ENCODE measurements at regions not wholly inside any gene's neighbourhood (a gene's known extent, or its start where the extent isn't known, plus 50 kb on each side); places are given as distances from the start of the nearest gene placed in this dataset.
"Not testable (repeated sequence)": the region's sequence is repeated elsewhere in the genome, so short reads cannot be mapped to it uniquely, and the experiment has no call there.

DNA sequence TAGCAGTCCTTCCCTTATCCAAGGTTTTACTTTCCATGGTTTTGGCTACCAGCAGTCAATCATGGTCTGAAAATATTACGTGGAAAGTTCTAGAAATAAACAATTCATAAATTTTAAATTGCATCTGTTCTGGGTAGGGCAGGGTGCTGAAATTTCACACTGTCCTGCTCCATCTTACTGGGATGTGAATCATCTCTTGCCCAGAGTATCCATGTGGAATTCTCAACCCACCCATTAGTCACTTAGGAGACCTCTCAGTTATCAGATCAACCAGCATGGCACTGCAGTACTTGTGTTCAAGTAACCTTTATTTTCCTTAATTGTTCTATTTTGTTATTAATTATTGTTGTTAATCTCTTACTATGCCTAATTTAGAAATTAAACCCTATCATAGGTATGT lies 202.8 kb upstream of the CPHXL start:
- no peak for FAIRE-seq

GRCh38 chr16:75931043-75931442 lies 204.8 kb upstream of the CPHXL start:
- no peak for FAIRE-seq

- no peak for FAIRE-seq
These were observed 205.7 kb upstream of the CPHXL start for GRCh38 chr16:75931970-75932369.

GRCh38 chr16:75938818-75939217 lies 212.5 kb upstream of the CPHXL start:
- FAIRE-seq, result no peak

- FAIRE-seq, result no peak
These were observed 216.1 kb upstream of the CPHXL start for GRCh38 chr16:75942351-75942750.

GRCh38 chr16:75942936-75943335 lies 216.6 kb upstream of the CPHXL start:
- FAIRE-seq, result no peak

DNA sequence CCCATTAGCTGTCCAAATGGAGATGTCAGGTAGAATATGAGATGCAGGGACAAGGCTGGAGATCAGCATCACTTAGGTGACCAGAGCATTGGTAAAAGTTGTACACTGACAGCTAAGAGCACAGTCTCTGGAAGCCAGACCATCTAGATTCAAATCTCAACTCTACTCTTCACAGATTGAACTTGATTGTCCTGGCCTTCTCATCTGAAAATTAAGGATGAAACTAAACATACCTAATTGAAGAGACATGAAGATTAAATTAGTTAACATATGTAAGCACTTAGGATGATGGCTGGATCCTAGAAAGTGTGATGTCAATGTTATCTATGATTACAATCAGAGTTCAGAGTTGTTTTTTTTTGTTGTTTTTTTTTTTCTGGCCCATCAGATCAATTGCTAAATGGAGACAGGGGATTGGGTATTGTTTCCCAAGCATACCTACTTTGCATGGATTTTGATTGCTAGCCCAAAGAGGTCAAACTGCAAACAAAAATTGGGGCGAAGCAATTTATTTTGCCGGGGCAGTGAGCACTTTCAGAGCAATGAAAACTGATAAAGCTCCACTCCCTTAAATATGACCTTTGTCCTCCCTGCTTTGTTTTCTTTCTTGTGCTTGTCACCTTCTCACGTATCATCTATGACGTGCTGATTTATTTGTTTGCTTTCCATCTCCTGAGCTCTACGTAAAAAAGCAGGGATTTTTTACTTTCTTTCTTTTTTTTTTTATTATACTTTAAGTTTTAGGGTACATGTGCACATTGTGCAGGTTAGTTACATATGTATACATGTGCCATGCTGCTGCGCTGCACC lies 217.6 kb upstream of the CPHXL start:
- FAIRE-seq, result no peak

DNA sequence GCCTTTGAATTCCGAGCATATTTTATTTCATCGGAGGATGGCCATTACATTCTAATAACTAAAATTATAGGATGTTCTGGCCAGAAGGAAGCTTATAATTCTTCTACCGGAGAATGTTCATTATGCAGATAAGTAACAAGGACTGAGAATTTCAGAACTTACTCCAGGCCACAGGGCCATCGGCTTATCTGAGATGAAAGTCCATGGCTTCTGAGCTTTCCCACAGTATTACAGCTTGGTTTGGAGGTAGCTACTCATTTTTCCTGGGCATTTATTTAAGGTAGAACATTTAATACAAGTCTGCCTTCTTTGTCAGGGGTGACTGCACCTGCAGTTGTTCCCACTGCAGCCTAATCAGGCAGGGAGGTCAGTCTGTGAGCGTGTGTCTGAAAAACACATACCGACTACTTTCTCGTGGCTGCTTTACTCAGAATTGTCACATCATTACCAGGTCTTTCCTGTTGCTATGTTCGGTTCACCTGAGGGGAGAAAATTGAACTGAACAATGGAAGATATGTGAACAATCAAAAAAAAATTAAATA lies 219.7 kb upstream of the CPHXL start:
- FAIRE-seq, result no peak

- no peak for FAIRE-seq
These were observed 221.4 kb upstream of the CPHXL start for GRCh38 chr16:75947626-75948239.

DNA sequence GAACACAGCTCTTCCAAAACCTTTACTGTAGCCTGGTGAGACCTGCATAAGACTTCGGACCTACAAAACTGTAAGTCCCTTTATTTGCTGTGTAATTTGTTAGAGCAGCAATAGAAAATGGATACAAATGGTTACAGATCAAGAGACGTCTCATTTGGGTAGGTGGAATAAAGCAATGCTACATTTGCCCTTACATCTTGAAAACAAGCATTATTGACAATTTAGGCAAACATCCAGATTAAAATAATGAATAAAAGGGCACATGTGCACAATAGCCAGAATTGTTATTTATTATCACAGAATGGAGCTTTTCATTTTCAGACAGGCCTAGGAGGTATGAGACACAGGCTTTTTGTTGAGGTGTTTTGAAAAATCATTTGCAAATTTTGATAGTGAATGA lies 222.2 kb upstream of the CPHXL start:
- FAIRE-seq, result no peak

DNA sequence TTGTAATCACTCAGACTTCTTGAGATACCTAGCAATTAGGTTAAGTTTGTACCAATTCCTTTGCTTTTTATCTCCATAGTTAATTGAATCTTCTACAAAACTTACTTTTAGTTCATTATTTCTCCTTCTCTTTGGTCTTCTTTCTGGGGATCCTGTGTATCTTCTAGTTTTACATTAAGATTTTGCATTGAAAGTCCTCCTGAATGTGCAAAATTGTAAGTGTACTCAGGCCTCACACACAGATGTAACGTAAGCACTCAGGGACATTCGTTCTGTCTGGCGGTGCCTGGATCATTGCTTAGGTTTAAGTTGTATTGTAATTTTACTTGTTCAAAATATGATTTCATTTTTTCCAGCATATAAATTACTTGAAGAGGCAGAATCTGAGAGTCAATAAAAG lies 222.6 kb upstream of the CPHXL start:
- no peak for FAIRE-seq

DNA sequence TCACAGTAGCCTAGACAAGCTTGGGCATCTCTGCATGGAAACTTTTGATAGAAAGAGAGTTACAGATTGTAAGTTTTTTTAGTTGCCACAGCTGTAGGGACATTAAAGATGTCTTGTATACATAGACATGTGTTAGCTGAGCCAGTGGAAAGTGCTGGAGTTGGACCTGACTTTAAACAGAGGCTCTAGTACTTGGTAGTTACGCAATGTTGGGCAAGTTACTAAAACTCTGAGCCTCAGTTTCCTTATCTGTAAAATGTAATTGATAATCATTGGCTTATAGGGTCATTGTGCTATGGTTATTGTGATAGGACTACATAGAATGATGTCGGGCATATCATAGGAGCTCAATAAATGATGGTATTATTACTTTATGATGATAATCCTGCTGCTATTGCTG lies 225.8 kb upstream of the CPHXL start:
- FAIRE-seq, result no peak

DNA sequence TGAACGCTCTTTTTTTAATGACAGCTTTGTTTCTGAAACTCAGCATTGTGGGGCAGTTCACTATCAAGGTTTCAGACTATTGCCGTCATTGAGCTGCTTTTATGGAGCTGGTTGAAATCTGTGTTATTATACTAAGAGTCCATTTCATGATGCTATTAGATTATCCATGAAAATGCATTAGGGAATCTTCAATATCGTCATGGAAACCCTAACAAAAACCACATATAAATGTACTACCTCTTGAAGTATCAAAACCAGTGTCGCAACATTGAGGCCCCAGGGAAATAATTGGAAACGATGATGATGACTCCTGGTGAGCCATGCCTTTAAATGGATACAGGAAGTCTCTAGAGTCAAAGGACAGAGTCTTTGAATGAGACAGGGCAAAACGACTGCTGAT lies 231.6 kb upstream of the CPHXL start:
- no peak for FAIRE-seq

DNA sequence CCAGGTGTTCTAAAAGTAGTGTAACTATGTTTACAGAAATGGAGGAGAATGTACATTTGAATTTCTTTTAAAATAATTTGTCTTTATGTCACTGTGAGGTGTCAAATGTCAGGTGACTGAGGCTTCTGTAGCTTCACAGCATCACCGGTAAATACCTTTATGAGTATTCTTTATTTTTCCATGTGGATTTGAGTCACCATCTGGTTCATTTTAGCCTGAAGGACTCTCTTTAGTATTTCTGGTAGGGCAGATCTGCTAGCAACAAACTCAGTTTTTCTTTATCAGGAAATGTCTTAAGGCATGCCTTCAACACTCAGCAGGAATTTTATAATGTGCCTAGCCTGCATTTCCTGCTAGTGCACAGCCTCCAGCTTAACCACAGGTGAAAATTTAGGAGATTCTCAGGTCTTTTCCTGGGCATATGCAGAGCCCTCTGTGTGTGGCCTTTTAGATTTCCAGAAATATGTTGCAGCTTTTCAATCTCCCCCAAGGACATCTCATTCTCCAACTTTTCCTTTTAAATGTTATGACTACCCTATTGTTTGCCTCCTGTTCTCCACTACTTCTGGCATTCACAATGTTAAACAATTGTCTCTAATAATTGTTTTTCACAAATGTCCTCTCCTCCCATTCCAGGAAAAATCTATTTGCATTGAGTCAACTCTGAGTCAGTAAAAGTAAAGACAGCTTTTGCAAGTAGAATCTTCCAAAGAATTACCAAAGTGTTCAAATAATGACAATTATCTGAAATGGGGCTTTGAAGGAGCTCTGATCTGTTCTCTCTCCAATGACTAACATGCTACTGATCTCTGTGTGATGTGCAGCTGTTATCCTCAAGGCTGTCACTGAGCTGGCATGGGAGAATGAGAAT lies 239.4 kb upstream of the CPHXL start:
- no peak for FAIRE-seq

DNA sequence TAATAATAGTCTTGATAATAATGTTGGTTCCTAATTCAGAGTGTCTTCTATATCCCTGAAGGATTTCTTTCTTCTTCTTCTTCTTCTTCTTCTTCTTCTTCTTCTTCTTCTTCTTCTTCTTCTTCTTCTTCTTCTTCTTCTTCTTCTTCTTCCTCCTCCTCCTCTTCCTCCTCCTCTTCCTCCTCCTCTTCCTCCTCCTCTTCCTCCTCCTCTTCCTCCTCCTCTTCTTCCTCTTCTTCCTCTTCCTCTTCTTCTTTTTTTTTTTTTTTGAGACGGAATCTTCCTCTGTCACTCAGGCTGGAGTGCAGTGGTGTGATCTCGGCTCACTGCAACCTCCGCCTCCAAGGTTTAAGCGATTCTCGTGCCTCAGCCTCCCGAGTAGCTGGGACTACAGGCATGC lies 242.8 kb upstream of the CPHXL start:
- FAIRE-seq, result not testable (repeated sequence)

GRCh38 chr16:75971334-75971733 lies 245.0 kb upstream of the CPHXL start:
- no peak for FAIRE-seq

DNA sequence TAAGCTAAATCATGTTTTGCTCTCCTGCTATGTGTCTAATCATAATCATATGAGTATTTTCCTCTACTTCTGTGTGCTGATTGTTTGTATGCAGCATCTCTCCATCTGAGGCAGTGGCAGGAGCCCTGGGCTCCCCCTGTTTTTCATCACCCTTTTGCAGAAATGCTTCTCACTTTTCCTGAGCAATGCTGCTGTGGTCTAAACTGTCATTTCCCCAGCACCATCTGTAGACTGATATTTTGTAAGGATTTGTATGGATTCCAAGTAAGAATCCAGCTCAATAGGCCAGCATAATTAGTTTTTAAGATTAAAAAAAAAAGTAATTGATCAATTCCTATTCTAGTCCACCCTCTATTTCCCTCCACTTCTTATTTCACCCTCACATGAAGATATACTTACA lies 257.0 kb upstream of the CPHXL start:
- FAIRE-seq, result no peak

GRCh38 chr16:75983741-75984381 lies 257.6 kb upstream of the CPHXL start:
- FAIRE-seq, result no peak

GRCh38 chr16:75987323-75987722 lies 261.0 kb upstream of the CPHXL start:
- no peak for FAIRE-seq

GRCh38 chr16:75996491-75996890 lies 270.2 kb upstream of the CPHXL start:
- FAIRE-seq, result no peak

GRCh38 chr16:75997606-75998005 lies 271.3 kb upstream of the CPHXL start:
- no peak for FAIRE-seq

GRCh38 chr16:76007645-76008044 lies 269.6 kb upstream of the CNTNAP4 start:
- no peak for FAIRE-seq

DNA sequence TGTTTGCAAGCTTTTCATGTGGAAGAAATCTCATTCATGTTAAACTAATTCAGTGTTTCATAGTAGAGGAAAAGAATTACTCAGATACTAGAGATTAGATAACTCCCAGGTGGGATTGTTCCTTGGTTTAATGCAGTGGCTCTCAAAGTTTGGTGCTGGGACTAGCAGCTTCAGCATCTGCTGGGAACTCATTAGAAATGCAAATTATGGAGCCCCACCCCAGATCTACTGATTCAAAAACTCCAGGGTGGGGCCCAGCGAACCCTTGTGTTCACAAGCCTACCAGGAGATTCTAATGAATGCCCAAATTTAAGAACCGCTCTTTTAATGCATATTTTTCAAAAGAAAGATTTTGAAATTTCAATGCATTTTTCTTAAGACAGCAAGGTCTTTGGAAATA lies 253.4 kb upstream of the CNTNAP4 start:
- no peak for FAIRE-seq

All from islet of Langerhans (tissue), 1 donor.